Right renal pelvis (tissue), 4 donors: ENCODE measurements at regions not wholly inside any gene's neighbourhood (a gene's known extent, or its start where the extent isn't known, plus 50 kb on each side); places are given as distances from the start of the nearest gene placed in this dataset.

ENCODE experiments used
- DNase-seq, 4 donors: peaks; one replicate each; pipeline ENCODE4 v3.0.0-alpha.2; 2013; ENCODE audit warnings: low read depth in 4 of 4, low spot score in 3 of 4, missing footprints in 1 of 4

GRCh38 chr4:37146260-37146659 is 98.3 kb upstream of the NWD2 start:
- DNase-seq = no peak

- DNase-seq = no peak
Observed at GRCh38 chr4:37157476-37158167, 86.9 kb upstream of the NWD2 start.

- no peak for DNase-seq
Observed at GRCh38 chr4:37160653-37161052, 83.9 kb upstream of the NWD2 start.

- no peak for DNase-seq
Observed at GRCh38 chr4:37165844-37166243, 78.7 kb upstream of the NWD2 start.

- no peak for DNase-seq
Observed at GRCh38 chr4:37169956-37170355, 74.6 kb upstream of the NWD2 start.

- DNase-seq = no peak
Observed at GRCh38 chr4:37188100-37188499, 56.4 kb upstream of the NWD2 start.
